ENCODE measurements at regions not wholly inside any gene's neighbourhood (a gene's known extent, or its start where the extent isn't known, plus 50 kb on each side); places are given as distances from the start of the nearest gene placed in this dataset.
"Not testable (repeated sequence)": the region's sequence is repeated elsewhere in the genome, so short reads cannot be mapped to it uniquely, and the experiment has no call there.

DNA sequence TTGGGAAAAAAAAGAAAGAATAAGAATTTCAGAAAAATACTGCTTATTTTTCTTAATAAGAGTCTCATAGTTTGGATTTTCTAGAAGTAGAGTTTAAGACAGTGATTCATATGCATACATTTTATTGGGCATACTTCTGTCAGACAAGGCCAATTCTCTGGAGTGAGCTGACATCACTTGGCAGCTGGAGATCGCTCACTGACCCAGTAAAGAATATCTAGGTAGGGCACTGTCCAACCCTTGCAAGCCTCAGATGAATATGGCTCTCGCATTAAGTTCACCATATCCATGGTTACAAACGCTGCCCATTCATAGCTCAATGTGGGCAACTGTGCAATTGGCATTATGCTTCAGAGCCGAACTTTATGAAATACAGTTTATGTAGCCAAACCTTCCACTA, 117.9 kb upstream of the C1QTNF3 start:
- H3K4me1 ChIP-seq (ENCODE audit: control insufficient read depth, insufficient read depth, low read length); H3K27ac ChIP-seq (ENCODE audit: low read length); H3K4me3 ChIP-seq (ENCODE audit: low read length); H3K27me3 ChIP-seq (ENCODE audit: control insufficient read depth, insufficient read depth, low read length); DNase-seq; H3K36me3 ChIP-seq (ENCODE audit: control insufficient read depth, insufficient read depth, low read length); H3K9me3 ChIP-seq (ENCODE audit: control insufficient read depth, low read depth, low read length): not testable (repeated sequence)
- WGBS (ENCODE audit: insufficient coverage, low lambda C conversion rate): no CpG with 5 or more reads among the region's 4 CpGs

DNA sequence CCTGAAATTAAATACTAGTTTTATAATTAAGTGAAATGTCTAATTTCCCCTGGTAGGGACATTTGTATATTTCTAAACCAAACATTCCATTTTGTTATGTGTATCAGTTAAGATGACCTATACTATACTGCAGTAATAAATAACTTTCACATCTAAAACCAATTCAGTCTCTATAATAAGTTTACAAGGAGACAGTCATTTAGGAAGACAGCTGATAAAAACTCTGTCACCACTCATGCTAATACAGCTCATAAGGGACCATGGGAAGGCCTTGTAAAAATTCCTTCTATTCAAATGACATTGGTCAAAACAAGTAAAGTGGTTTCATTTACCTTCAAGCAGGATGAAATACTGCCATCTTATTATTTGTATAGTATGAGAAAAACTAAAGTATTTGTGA, 128.4 kb upstream of the C1QTNF3 start:
- not testable (repeated sequence) for H3K36me3 ChIP-seq (ENCODE audit: control insufficient read depth, insufficient read depth, low read length); H3K27ac ChIP-seq (ENCODE audit: low read length); H3K4me1 ChIP-seq (ENCODE audit: control insufficient read depth, insufficient read depth, low read length)

DNA sequence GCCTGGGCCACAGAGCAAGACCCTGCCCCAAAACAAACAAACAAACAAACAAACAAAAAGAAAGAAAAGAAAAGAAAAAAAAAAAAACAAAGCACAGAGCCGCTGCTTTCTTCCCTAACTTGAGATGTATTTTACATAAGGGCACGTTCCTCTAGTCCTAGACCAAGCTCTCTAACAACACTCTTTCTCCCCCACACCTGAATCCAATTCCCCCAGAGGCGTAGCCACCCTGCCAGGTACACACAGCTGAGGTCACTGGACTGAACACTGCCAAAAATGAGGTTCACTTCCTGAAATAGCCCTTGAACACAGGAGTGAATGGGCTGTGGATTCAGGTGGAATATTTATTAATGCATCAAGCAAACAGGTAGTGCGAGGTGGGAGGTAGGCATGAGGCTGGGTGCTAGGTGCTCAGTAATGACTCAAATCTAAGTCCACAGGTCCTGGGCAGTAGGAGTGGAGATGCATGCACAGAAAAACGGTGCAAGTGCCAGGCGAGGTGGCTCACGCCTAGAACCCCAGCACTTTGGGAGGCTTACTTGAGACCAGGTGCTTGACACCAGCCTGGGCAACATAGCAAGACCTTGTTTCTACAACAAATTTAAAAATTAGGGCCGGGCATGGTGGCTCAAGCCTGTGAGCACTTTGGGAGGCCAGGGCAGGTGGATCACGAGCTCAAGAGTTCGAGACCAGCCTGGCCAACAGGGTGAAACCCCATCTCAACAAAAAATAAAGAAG, 136.6 kb upstream of the C1QTNF3 start:
- peak in 1 of 2 donors; percentile 3 for DNase-seq
- H3K4me3 ChIP-seq (ENCODE audit: low read length); H3K27me3 ChIP-seq (ENCODE audit: control insufficient read depth, insufficient read depth, low read length); H3K9me3 ChIP-seq (ENCODE audit: control insufficient read depth, low read depth, low read length); H3K27ac ChIP-seq (ENCODE audit: low read length); H3K4me1 ChIP-seq (ENCODE audit: control insufficient read depth, insufficient read depth, low read length): not testable (repeated sequence)
- 100% methylated on average over 5 of the region's 10 CpGs for WGBS (ENCODE audit: insufficient coverage, low lambda C conversion rate)
- H3K36me3 ChIP-seq (ENCODE audit: control insufficient read depth, insufficient read depth, low read length): peaks cover 26% of the 10 kb centered on the region

More for the DNA sequence above, 128.4 kb upstream of the C1QTNF3 start:
- H3K4me3 ChIP-seq (ENCODE audit: low read length); DNase-seq; H3K27me3 ChIP-seq (ENCODE audit: control insufficient read depth, insufficient read depth, low read length); H3K9me3 ChIP-seq (ENCODE audit: control insufficient read depth, low read depth, low read length): not testable (repeated sequence)

DNA sequence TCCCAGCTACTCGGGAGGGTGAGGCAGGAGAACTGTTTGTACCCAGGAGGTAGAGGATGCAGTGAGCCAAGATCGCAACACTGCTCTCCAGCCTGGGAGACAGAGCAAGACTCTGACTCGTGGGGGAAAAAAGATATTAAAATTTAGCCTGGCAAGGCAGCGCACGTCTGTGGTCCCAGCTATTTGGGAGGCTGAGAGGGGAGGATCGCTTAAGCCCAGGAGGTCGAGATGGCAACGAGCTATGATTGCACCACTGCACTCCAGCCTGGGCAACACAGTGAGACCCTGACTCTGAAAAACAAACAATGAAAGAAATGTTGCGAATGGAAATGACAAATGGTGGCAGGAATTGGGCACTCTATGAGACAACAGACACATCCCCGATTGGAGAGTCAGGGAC, 137.2 kb upstream of the C1QTNF3 start:
- not testable (repeated sequence) for DNase-seq; H3K4me3 ChIP-seq (ENCODE audit: low read length); H3K27me3 ChIP-seq (ENCODE audit: control insufficient read depth, insufficient read depth, low read length); H3K27ac ChIP-seq (ENCODE audit: low read length); H3K4me1 ChIP-seq (ENCODE audit: control insufficient read depth, insufficient read depth, low read length); H3K9me3 ChIP-seq (ENCODE audit: control insufficient read depth, low read depth, low read length)
- WGBS (ENCODE audit: insufficient coverage, low lambda C conversion rate): 93% methylated on average over 7 of the region's 10 CpGs
- H3K36me3 ChIP-seq (ENCODE audit: control insufficient read depth, insufficient read depth, low read length): peaks cover 24% of the 10 kb centered on the region

DNA sequence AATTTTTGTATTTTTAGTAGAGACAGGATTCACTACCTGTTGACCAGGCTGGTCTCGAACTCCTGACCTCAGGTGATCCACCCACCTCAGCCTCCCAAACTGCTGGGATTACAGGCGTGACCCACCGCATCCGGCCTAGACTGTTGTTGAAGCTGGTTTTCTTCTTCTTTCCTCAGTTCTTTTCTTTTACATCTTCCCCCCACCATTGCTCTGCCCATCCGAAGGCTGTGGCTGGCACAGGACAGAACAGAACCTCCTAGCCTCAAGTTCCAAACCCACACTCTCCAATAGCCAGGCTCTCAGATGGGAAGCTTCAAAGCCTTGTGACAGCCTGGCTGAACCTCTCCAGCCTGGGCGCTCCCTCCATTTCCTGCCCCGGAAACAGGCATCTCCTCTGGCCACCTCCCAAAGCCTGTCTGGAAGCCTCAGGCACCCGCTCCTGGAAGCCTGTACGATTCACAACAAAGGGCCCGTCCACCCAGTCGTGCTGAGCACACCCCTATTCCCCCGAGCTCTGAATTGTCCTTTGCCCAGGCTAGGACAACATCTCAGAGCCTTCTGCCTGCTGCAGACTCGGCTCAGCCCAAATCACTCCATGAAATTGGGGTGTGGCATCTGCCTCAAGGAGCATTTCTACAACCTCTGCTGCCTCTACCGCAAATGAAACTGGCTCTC, 138.1 kb upstream of the C1QTNF3 start:
- H3K4me1 ChIP-seq (ENCODE audit: control insufficient read depth, insufficient read depth, low read length); H3K27me3 ChIP-seq (ENCODE audit: control insufficient read depth, insufficient read depth, low read length); H3K9me3 ChIP-seq (ENCODE audit: control insufficient read depth, low read depth, low read length); H3K27ac ChIP-seq (ENCODE audit: low read length); H3K4me3 ChIP-seq (ENCODE audit: low read length); DNase-seq: not testable (repeated sequence)
- 92% methylated on average over 5 of the region's 14 CpGs for WGBS (ENCODE audit: insufficient coverage, low lambda C conversion rate)
- peaks cover 24% of the 10 kb centered on the region for H3K36me3 ChIP-seq (ENCODE audit: control insufficient read depth, insufficient read depth, low read length)

DNA sequence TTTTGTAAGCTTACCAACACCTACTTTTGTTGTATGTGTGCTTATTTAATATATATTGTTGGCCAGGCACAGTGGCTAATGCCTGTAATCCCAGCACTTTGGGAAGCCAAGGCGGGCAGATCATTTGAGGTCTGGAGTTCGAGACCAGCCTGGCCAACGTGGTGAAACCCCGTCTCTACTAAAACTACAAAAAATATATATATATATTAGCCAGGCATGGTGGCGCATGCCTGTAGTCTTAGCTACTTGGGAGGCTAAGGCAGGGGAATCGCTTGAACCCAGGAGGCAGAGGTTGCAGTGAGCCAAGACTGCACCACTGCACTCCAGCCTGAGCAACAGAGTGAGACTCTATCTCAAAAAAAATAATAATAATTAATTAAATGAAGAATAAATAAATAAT, 142.0 kb upstream of the C1QTNF3 start:
- not testable (repeated sequence) for H3K27ac ChIP-seq (ENCODE audit: low read length); H3K4me1 ChIP-seq (ENCODE audit: control insufficient read depth, insufficient read depth, low read length); H3K27me3 ChIP-seq (ENCODE audit: control insufficient read depth, insufficient read depth, low read length); H3K4me3 ChIP-seq (ENCODE audit: low read length); H3K9me3 ChIP-seq (ENCODE audit: control insufficient read depth, low read depth, low read length); DNase-seq
- 100% methylated on average over 4 of the region's 6 CpGs for WGBS (ENCODE audit: insufficient coverage, low lambda C conversion rate)
- peaks cover 23% of the 10 kb centered on the region for H3K36me3 ChIP-seq (ENCODE audit: control insufficient read depth, insufficient read depth, low read length)

- H3K27ac ChIP-seq (ENCODE audit: low read length); H3K27me3 ChIP-seq (ENCODE audit: control insufficient read depth, insufficient read depth, low read length); H3K4me3 ChIP-seq (ENCODE audit: low read length); H3K9me3 ChIP-seq (ENCODE audit: control insufficient read depth, low read depth, low read length); H3K4me1 ChIP-seq (ENCODE audit: control insufficient read depth, insufficient read depth, low read length): not testable (repeated sequence)
- DNase-seq: peak in 1 of 2 donors; percentile 3
- WGBS (ENCODE audit: insufficient coverage, low lambda C conversion rate): 92% methylated on average over 2 of the region's 2 CpGs
- H3K36me3 ChIP-seq (ENCODE audit: control insufficient read depth, insufficient read depth, low read length): peaks cover 24% of the 10 kb centered on the region
These were observed 142.6 kb upstream of the C1QTNF3 start for GRCh38 chr5:34185572-34185971.

DNA sequence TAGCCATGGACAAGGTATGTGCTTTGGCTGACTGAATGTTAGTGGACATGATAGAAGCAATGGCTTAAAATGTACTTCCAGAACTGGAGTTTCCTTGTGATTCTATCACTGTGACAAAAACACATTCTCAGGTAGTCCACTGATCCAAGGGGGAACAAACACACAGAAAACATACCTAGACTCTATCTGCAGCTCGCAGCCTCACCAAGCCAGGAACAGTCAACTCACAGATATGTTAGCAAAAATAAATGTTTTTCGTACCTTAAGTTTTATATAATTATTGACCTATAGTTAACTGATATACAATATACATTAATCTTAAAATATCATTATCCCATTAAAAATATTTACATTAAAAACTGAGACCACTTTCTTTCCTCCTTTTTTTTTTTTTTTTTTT, 143.1 kb upstream of the C1QTNF3 start:
- not testable (repeated sequence) for H3K27ac ChIP-seq (ENCODE audit: low read length); H3K4me3 ChIP-seq (ENCODE audit: low read length); DNase-seq; H3K4me1 ChIP-seq (ENCODE audit: control insufficient read depth, insufficient read depth, low read length); H3K27me3 ChIP-seq (ENCODE audit: control insufficient read depth, insufficient read depth, low read length)
- Histone ChIP-seq H3K9me3 (ENCODE audit: control insufficient read depth, low read depth, low read length) (peaks cover 11% of the 10 kb centered on the region), H3K36me3 (ENCODE audit: control insufficient read depth, insufficient read depth, low read length) (peaks cover 22% of the 10 kb centered on the region)
- 100% methylated on average over 1 of the region's 2 CpGs for WGBS (ENCODE audit: insufficient coverage, low lambda C conversion rate)

DNA sequence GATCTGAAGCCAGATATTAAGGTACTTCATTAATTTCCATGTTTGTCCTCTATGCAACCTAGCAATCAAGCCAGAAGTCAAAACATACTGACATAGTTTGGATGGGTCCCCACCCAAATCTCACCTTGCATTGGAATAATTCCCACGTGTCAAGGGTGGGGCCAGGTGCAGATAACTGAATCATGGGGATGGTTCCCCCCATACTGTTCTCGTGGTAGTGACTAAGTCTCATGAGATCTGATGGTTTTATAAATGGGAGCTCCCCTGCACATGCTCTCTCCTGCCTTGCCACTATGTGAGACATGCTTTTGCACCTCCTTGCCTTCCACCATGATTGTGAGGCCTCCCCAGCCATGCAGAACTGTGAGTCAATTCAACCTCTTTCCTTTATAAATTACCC, 143.9 kb upstream of the C1QTNF3 start:
- 94% methylated on average over 2 of the region's 2 CpGs for WGBS (ENCODE audit: insufficient coverage, low lambda C conversion rate)
- Histone ChIP-seq H3K9me3 (ENCODE audit: control insufficient read depth, low read depth, low read length) (peaks cover 11% of the 10 kb centered on the region), H3K36me3 (ENCODE audit: control insufficient read depth, insufficient read depth, low read length) (peaks cover 22% of the 10 kb centered on the region)
- not testable (repeated sequence) for H3K4me1 ChIP-seq (ENCODE audit: control insufficient read depth, insufficient read depth, low read length); H3K27ac ChIP-seq (ENCODE audit: low read length); H3K4me3 ChIP-seq (ENCODE audit: low read length); H3K27me3 ChIP-seq (ENCODE audit: control insufficient read depth, insufficient read depth, low read length)
- peak in 1 of 2 donors; percentile 1 for DNase-seq

- H3K4me1 ChIP-seq (ENCODE audit: control insufficient read depth, insufficient read depth, low read length); DNase-seq; H3K4me3 ChIP-seq (ENCODE audit: low read length); H3K27ac ChIP-seq (ENCODE audit: low read length); H3K27me3 ChIP-seq (ENCODE audit: control insufficient read depth, insufficient read depth, low read length): not testable (repeated sequence)
- peaks cover 11% of the 10 kb centered on the region for H3K9me3 ChIP-seq (ENCODE audit: control insufficient read depth, low read depth, low read length)
- H3K36me3 ChIP-seq (ENCODE audit: control insufficient read depth, insufficient read depth, low read length): peaks cover 24% of the 10 kb centered on the region
- WGBS (ENCODE audit: insufficient coverage, low lambda C conversion rate): 100% methylated on average over 2 of the region's 4 CpGs
These were observed 144.4 kb upstream of the C1QTNF3 start for GRCh38 chr5:34187441-34187840.
